ENCODE measurements at regions not wholly inside any gene's neighbourhood (a gene's known extent, or its start where the extent isn't known, plus 50 kb on each side); places are given as distances from the start of the nearest gene placed in this dataset.

- no peak for ATAC-seq
These were observed 1064.9 kb downstream of the NCAM2 start for GRCh38 chr21:22063140-22063539.

DNA sequence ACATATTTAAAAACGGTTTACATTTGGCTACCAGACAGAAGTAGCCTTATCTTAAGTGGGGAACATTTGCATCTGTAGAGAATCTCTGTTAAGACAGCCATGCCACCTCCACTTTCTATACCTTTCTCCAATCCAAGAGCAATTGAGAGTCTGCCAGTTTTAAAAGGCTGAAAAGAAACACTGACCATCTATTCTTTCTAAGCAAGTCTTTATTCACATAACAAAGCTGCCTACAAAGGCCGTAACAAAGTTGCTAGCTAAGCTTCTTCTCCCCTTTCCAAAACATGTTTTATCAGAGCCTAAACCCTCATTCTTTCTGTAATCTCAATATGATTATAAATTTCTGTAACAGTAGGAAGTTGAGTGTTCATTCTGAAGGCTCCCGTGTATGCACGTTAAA, 1078.3 kb downstream of the NCAM2 start:
- Mint-ChIP-seq H3K27me3 (ENCODE audit: low read depth) (no peaks in the 10 kb centered on the region), H3K9me3 (peaks cover 7% of the 10 kb centered on the region), H3K4me1 (ENCODE audit: low read depth) (no peaks in the 10 kb centered on the region), H3K36me3 (ENCODE audit: insufficient read depth) (no peaks in the 10 kb centered on the region), H3K4me3 (no peak overlapping the region)
- DNase-seq, result no peak
- ATAC-seq, result no peak

More at GRCh38 chr21:22063140-22063539, 1064.9 kb downstream of the NCAM2 start:
- no peak for DNase-seq
- Mint-ChIP-seq H3K27me3 (ENCODE audit: low read depth) (no peaks in the 10 kb centered on the region), H3K4me1 (ENCODE audit: low read depth) (no peaks in the 10 kb centered on the region), H3K9me3 (peaks cover 16% of the 10 kb centered on the region), H3K36me3 (ENCODE audit: insufficient read depth) (no peaks in the 10 kb centered on the region), H3K4me3 (no peak overlapping the region)

- Mint-ChIP-seq H3K9me3 (peaks cover 15% of the 10 kb centered on the region), H3K36me3 (ENCODE audit: insufficient read depth) (no peaks in the 10 kb centered on the region), H3K4me3 (no peak overlapping the region), H3K4me1 (ENCODE audit: low read depth) (no peaks in the 10 kb centered on the region), H3K27me3 (ENCODE audit: low read depth) (no peaks in the 10 kb centered on the region)
- DNase-seq (no peak), ATAC-seq (no peak)
These were observed 1085.7 kb downstream of the NCAM2 start for GRCh38 chr21:22083899-22084298.

GRCh38 chr21:22096314-22096713, 1098.1 kb downstream of the NCAM2 start:
- no peaks in the 10 kb centered on the region for H3K9me3 Mint-ChIP-seq
- no peaks in the 10 kb centered on the region for H3K4me1 Mint-ChIP-seq (ENCODE audit: low read depth)
- no peaks in the 10 kb centered on the region for H3K36me3 Mint-ChIP-seq (ENCODE audit: insufficient read depth)
- H3K4me3 Mint-ChIP-seq, result no peak overlapping the region
- DNase-seq (no peak), ATAC-seq (no peak)
- H3K27me3 Mint-ChIP-seq (ENCODE audit: low read depth), result no peaks in the 10 kb centered on the region

DNA sequence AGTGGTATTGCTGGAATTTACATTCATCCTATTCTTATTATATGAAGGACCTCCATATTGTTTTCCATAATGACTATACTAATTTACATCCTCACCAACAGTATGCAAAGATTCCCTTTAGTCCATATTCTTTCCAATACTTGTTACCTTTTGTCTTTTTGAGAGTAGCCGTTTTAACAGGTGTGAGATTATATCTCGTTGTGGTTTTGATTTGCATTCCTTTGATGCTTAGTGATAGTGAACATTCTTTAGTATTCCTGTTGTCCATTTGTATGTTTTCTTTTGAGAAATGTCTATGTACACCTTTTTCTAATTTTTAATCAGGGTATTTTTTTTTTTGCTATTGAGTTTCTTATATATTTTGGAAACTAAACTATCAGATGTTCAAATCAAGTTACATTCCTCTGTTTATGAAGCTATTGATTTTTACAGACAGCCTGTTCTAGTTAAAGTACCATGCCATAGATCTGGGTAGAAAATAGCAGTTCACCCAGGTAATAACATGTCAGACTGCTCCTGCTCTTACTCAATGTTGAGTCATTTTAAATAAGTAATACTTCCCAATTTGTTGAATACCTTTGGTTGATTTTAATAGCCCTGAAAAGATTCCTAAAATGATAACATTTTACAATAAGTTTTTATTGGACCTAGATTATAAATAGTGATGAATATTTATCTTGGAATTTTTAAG, 1108.7 kb downstream of the NCAM2 start:
- no peaks in the 10 kb centered on the region for H3K36me3 Mint-ChIP-seq (ENCODE audit: insufficient read depth)
- no peak for ATAC-seq
- peaks cover 9% of the 10 kb centered on the region for H3K9me3 Mint-ChIP-seq
- no peaks in the 10 kb centered on the region for H3K4me1 Mint-ChIP-seq (ENCODE audit: low read depth)
- no peak for DNase-seq
- H3K4me3 Mint-ChIP-seq, result no peak overlapping the region
- H3K27me3 Mint-ChIP-seq (ENCODE audit: low read depth), result no peaks in the 10 kb centered on the region

DNA sequence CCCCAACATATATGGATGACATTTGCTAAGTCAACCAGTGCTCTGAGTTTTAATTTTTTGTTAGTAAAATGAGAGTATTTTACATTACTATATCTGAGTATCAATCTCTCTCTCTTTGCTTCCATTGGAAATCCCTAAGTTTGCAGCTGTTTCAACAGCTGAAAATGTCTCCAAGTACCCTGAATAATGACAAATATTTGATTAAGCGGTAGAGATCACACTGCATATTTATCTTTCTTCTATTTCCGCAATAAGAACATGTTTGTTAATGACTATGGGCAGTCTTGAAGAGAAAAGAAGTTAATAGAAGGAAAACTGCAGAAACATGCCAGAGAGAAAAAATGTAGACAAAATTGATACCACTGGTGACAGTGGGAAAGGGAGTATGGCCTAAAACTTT, 1117.5 kb downstream of the NCAM2 start:
- Mint-ChIP-seq H3K4me1 (ENCODE audit: low read depth) (no peaks in the 10 kb centered on the region), H3K36me3 (ENCODE audit: insufficient read depth) (no peaks in the 10 kb centered on the region), H3K9me3 (peaks cover 6% of the 10 kb centered on the region), H3K4me3 (no peak overlapping the region), H3K27me3 (ENCODE audit: low read depth) (no peaks in the 10 kb centered on the region)
- DNase-seq (no peak), ATAC-seq (no peak)

- no peaks in the 10 kb centered on the region for H3K36me3 Mint-ChIP-seq (ENCODE audit: insufficient read depth)
- no peak overlapping the region for H3K4me3 Mint-ChIP-seq
- DNase-seq, result no peak
- H3K4me1 Mint-ChIP-seq (ENCODE audit: low read depth), result no peaks in the 10 kb centered on the region
- H3K27me3 Mint-ChIP-seq (ENCODE audit: low read depth), result no peaks in the 10 kb centered on the region
- no peak for ATAC-seq
- H3K9me3 Mint-ChIP-seq, result peaks cover 12% of the 10 kb centered on the region
These were observed 1122.5 kb downstream of the NCAM2 start for GRCh38 chr21:22120616-22121266.

DNA sequence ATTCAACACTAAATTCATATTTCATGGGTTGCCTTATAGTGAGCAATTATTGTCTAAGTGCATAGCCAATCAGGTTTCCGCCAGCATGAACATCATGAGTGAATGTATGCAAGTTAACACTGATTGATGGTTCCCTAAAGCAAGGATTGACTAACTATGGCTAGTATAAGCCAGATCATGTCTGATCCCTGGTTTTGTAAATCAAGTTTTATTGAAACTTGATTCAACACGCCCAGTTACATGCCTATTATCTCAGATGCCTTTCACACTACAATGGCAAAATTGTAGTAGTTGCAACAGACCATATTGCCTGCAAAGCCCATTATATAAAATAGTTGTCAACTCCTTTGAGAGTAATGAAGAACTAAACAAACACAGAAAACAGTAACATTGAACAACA, 1127.4 kb downstream of the NCAM2 start:
- DNase-seq, result no peak
- ATAC-seq, result no peak
- H3K4me3 Mint-ChIP-seq, result no peak overlapping the region
- peaks cover 12% of the 10 kb centered on the region for H3K9me3 Mint-ChIP-seq
- no peaks in the 10 kb centered on the region for H3K36me3 Mint-ChIP-seq (ENCODE audit: insufficient read depth)
- no peaks in the 10 kb centered on the region for H3K4me1 Mint-ChIP-seq (ENCODE audit: low read depth)
- H3K27me3 Mint-ChIP-seq (ENCODE audit: low read depth), result no peaks in the 10 kb centered on the region

GRCh38 chr21:22128671-22129070, 1130.5 kb downstream of the NCAM2 start:
- Mint-ChIP-seq H3K27me3 (ENCODE audit: low read depth) (no peaks in the 10 kb centered on the region), H3K4me1 (ENCODE audit: low read depth) (no peaks in the 10 kb centered on the region), H3K9me3 (no peaks in the 10 kb centered on the region), H3K36me3 (ENCODE audit: insufficient read depth) (no peaks in the 10 kb centered on the region), H3K4me3 (no peak overlapping the region)
- ATAC-seq (no peak), DNase-seq (no peak)

DNA sequence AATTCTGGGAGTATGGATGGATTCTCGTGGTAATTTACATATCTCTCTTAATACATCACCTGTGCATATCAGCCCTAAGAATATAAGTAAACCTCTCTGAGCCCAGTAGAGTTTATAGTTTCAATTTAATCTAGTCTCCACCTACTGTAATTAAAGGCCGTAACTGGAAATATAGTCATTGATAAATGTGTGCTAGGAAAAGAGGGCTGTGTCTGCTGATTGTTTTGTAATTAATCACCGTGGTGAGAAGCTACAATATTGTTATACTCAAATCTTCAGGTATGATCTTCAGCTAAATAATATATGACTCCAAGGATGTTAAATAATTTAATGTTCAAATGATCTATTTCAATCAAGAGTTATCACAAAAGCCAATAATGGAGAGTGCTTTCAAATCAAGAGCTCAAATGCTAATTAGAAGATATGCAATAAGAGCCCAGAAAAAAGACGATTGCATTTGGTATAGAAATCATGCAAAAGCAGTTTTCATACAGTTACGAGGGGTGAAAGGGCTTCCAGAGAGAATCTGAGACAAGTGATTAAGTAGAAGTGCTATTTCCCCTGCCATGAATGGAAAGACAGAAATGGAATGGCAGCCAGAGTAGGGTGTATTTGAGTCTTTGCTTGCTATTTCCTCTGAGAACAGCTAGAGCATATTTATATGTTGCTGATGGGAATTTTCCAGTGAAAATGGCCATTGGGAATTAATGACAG, 1134.3 kb downstream of the NCAM2 start:
- Mint-ChIP-seq H3K4me1 (ENCODE audit: low read depth) (no peaks in the 10 kb centered on the region), H3K9me3 (no peaks in the 10 kb centered on the region), H3K27me3 (ENCODE audit: low read depth) (no peaks in the 10 kb centered on the region), H3K36me3 (ENCODE audit: insufficient read depth) (no peaks in the 10 kb centered on the region), H3K4me3 (no peak overlapping the region)
- ATAC-seq, result no peak
- DNase-seq, result no peak

GRCh38 chr21:22136740-22137139, 1138.5 kb downstream of the NCAM2 start:
- Mint-ChIP-seq H3K4me3 (no peak overlapping the region), H3K36me3 (ENCODE audit: insufficient read depth) (no peaks in the 10 kb centered on the region), H3K27me3 (ENCODE audit: low read depth) (no peaks in the 10 kb centered on the region), H3K4me1 (ENCODE audit: low read depth) (no peaks in the 10 kb centered on the region), H3K9me3 (peaks cover 5% of the 10 kb centered on the region)
- DNase-seq (no peak), ATAC-seq (no peak)

DNA sequence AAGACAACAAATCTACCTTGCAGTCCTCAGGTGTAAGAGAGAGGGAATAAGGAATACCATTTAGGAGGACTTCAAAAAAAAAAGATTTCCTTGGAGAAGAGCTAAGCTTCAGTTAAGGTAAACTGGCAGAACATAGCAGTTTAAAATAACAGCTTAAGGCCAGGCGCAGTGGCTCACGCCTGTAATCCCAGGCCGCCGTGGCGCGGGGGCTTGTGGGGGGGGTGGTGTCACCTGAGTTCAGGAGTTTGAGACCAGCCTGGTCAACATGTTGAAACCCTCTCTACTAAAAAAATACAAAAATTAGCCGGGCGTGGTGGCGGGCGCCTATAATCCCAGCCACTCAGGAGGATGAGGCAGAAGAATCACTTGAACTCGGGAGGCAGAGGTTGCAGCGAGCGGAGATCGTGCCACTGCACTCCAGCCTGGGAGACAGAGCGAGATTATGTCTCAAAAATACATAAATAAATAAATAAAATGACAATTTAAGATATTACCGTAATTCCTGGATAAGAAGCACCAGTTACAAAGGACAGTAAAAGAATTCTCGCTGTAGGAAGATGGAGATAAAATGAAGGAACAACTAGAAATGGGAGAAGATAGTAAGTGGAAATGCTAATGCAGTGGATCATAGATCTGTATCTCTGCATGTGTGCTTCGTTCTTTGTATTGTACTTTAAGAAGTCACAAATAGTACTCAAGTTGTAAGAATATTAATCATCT, 1140.2 kb downstream of the NCAM2 start:
- Mint-ChIP-seq H3K9me3 (peaks cover 5% of the 10 kb centered on the region), H3K27me3 (ENCODE audit: low read depth) (no peaks in the 10 kb centered on the region), H3K4me3 (no peak overlapping the region), H3K36me3 (ENCODE audit: insufficient read depth) (no peaks in the 10 kb centered on the region), H3K4me1 (ENCODE audit: low read depth) (no peaks in the 10 kb centered on the region)
- ATAC-seq, result no peak
- no peak for DNase-seq

DNA sequence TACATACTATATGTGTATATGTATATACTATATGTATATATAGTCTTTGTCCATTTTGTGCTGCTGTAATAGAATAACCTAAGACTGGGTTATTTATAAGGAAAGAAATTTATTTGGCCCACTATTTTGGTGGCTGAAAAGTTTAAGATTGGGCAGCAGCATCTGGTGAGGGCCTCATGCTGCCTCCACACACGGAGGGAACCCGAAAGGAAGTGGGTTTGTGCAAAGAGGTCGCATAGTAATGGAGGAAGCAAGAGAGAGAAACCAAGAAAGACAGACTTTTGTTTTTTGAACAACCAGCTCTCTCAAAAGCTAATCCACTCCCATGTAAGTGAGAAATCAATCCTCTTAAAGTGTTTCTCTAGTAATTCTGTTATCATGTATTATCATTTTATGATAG, 1147.3 kb downstream of the NCAM2 start:
- ATAC-seq, result no peak
- Mint-ChIP-seq H3K36me3 (ENCODE audit: insufficient read depth) (no peaks in the 10 kb centered on the region), H3K27me3 (ENCODE audit: low read depth) (no peaks in the 10 kb centered on the region), H3K9me3 (peaks cover 9% of the 10 kb centered on the region), H3K4me1 (ENCODE audit: low read depth) (no peaks in the 10 kb centered on the region), H3K4me3 (no peak overlapping the region)
- DNase-seq, result no peak

DNA sequence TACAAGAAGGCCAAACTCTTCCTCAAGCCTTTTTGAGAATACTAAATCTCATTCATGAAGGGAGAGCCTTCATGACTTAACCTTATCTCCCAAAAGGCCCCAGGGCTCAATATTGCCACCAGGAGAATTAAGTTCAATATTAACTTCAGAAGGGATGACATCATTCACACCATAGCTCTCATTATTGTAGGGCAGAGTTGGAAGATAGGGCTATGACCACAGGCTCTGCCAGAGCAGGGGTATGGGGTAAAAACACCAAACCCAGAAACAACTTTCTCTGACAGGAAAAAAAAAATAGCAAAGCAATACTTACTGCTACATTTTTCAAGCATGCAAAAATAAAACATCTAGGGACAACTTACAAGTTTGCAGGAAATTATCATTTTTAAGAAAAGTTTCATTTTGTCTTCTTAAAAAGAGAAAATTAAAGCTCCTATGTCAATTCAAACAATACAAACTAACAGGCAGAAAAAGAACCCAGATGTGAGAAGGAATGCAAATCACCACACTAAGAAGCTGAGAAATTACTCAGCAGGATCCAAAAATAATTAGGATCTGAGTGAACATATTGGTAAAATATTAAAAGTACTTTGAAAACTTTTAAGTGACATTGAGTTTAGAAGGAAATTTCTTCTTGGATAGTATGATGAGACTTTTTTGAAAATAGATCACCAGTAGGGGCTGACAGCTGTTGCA, 1156.5 kb downstream of the NCAM2 start:
- no peaks in the 10 kb centered on the region for H3K36me3 Mint-ChIP-seq (ENCODE audit: insufficient read depth)
- H3K27me3 Mint-ChIP-seq (ENCODE audit: low read depth), result no peaks in the 10 kb centered on the region
- peaks cover 7% of the 10 kb centered on the region for H3K9me3 Mint-ChIP-seq
- no peak overlapping the region for H3K4me3 Mint-ChIP-seq
- ATAC-seq, result no peak
- H3K4me1 Mint-ChIP-seq (ENCODE audit: low read depth), result no peaks in the 10 kb centered on the region
- no peak for DNase-seq

All from activated T-cell treated with anti-CD3 and anti-CD28 coated beads, Interleukin-2, amount 50 U/mL, for 4 hours (primary cell).